CD4-positive, alpha-beta memory T cell (primary cell): ENCODE measurements at regions not wholly inside any gene's neighbourhood (a gene's known extent, or its start where the extent isn't known, plus 50 kb on each side); places are given as distances from the start of the nearest gene placed in this dataset.

ENCODE experiments used
- CTCF ChIA-PET: fragments of 350-600 bp; sonication (Branson Sonifier 250); formaldehyde crosslinking; loops from one replicate; lab custom pipeline; 2021; ENCODE audit warnings: inconsistent platforms; ENCODE audit not compliant: partially characterized antibody; lab: Charles Lee
- POLR2A ChIA-PET: fragments of 350-600 bp; sonication (Branson Sonifier 250); formaldehyde crosslinking; loops from one replicate; lab custom pipeline; 2021; ENCODE audit not compliant: partially characterized antibody; lab: Charles Lee
- DNase-seq, 5 donors: peaks; one replicate each; pipeline versions ENCODE4 v3.0.0 to v3.0.0-alpha.2; 2020 to 2022; ENCODE audit warnings: mixed read lengths in 1 of 5
- H3K27ac ChIP-seq: one replicate; pipeline ENCODE4 v1.7.0; 2013; ENCODE audit warnings: low read depth, low read length
- H3K27me3 ChIP-seq: 2 replicates; pipeline ENCODE4 v1.7.0; 2013; ENCODE audit warnings: mild to moderate bottlenecking, low read length, moderate library complexity; ENCODE audit not compliant: insufficient read depth
- H3K36me3 ChIP-seq: 2 replicates; pipeline ENCODE4 v1.7.0; 2013; ENCODE audit warnings: mild to moderate bottlenecking, low read length, moderate library complexity; ENCODE audit not compliant: insufficient read depth
- H3K4me1 ChIP-seq: 2 replicates; pipeline ENCODE4 v1.7.0; 2013; ENCODE audit warnings: mild to moderate bottlenecking, low read length, moderate library complexity; ENCODE audit not compliant: insufficient read depth
- H3K4me3 ChIP-seq, 2 donors: one replicate each; pipeline ENCODE4 v1.7.0; 2013; ENCODE audit warnings: low read length in 2 of 2, mild to moderate bottlenecking in 1 of 2
- H3K9me3 ChIP-seq, 2 donors: one replicate each; pipeline ENCODE4 v1.7.0; 2013; ENCODE audit warnings: low read length in 2 of 2, control low read depth in 1 of 2; ENCODE audit not compliant: control insufficient read depth in 1 of 2
- H3K27ac Mint-ChIP-seq, 7 donors: one replicate each; pipeline ENCODE4 v1.8.0; 2020 to 2021; ENCODE audit warnings: mixed read lengths in 7 of 7, mild to moderate bottlenecking in 6 of 7, inconsistent platforms in 3 of 7, moderate library complexity in 3 of 7
- H3K27me3 Mint-ChIP-seq, 2 donors: one replicate each; pipeline ENCODE4 v1.8.0; 2020 to 2021; ENCODE audit warnings: mixed read lengths in 2 of 2
- H3K36me3 Mint-ChIP-seq, 2 donors: one replicate each; pipeline ENCODE4 v1.8.0; 2020 to 2021; ENCODE audit warnings: mixed read lengths in 2 of 2, inconsistent platforms in 1 of 2, mild to moderate bottlenecking in 1 of 2
- H3K4me1 Mint-ChIP-seq, 4 donors: one replicate each; pipeline ENCODE4 v1.8.0; 2020 to 2021; ENCODE audit warnings: mixed read lengths in 4 of 4, mild to moderate bottlenecking in 1 of 4
- H3K4me3 Mint-ChIP-seq, 8 donors: one replicate each; pipeline ENCODE4 v1.8.0; 2020 to 2021; ENCODE audit warnings: mixed read lengths in 8 of 8, mild to moderate bottlenecking in 7 of 8, moderate library complexity in 6 of 8, inconsistent platforms in 3 of 8
- H3K9me3 Mint-ChIP-seq, 8 donors: one replicate each; pipeline ENCODE4 v1.8.0; 2020 to 2021; ENCODE audit warnings: mixed read lengths in 8 of 8, mild to moderate bottlenecking in 5 of 8, inconsistent platforms in 3 of 8, moderate library complexity in 1 of 8
- intact Hi-C: fragments of 100-400 bp; cut with micrococcal nuclease; formaldehyde crosslinking; loops from one replicate; pipeline ENCODE4 v1.15.1; 2023

- no peaks in the 10 kb centered on the region for H3K4me1 ChIP-seq
- DNase-seq = no peak
- H3K27me3 ChIP-seq = no peaks in the 10 kb centered on the region
- POLR2A ChIA-PET = no interaction called here
- Mint-ChIP-seq H3K4me1 (no peaks in the 10 kb centered on the region), H3K27me3 (peaks cover 0 to 2% of the 10 kb centered on the region in 2 donors), H3K27ac (no peak overlapping the region), H3K9me3 (peaks cover 0 to 1% (median 0%) of the 10 kb centered on the region in 8 donors), H3K4me3 (no peak overlapping the region), H3K36me3 (no peaks in the 10 kb centered on the region)
- H3K36me3 ChIP-seq = no peaks in the 10 kb centered on the region
- intact Hi-C loops = no loop called here
- no peak overlapping the region for H3K4me3 ChIP-seq
- H3K27ac ChIP-seq = no peak overlapping the region
- no peaks in the 10 kb centered on the region for H3K9me3 ChIP-seq
- CTCF ChIA-PET = interaction anchor here (0.6 kb wide), 1 partner anchor 67 kb away, joined by 3 read pairs; no protein-coding TSS in a partner anchor
These were observed 128.1 kb downstream of the FANCF start for GRCh38 chr11:22497474-22497873.

- no peaks in the 10 kb centered on the region for H3K27me3 ChIP-seq
These were observed 133.9 kb downstream of the FANCF start for GRCh38 chr11:22491555-22492225.

GRCh38 chr11:22479971-22480720 lies 142.0 kb downstream of the SLC17A6 start:
- Histone ChIP-seq H3K4me1 (no peaks in the 10 kb centered on the region), H3K27ac (no peak overlapping the region), H3K4me3 (no peak overlapping the region), H3K36me3 (no peaks in the 10 kb centered on the region), H3K27me3 (no peaks in the 10 kb centered on the region), H3K9me3 (no peaks in the 10 kb centered on the region)
- H3K36me3 Mint-ChIP-seq = no peaks in the 10 kb centered on the region
- no peak overlapping the region for H3K27ac Mint-ChIP-seq
- ChIA-PET POLR2A (no interaction called here), CTCF (no interaction called here)
- peaks cover 0 to 5% of the 10 kb centered on the region in 2 donors for H3K27me3 Mint-ChIP-seq
- DNase-seq = no peak
- intact Hi-C loops = no loop called here
- no peaks in the 10 kb centered on the region for H3K4me1 Mint-ChIP-seq
- no peak overlapping the region for H3K4me3 Mint-ChIP-seq
- peaks cover 0 to 3% (median 0%) of the 10 kb centered on the region in 8 donors for H3K9me3 Mint-ChIP-seq

More at GRCh38 chr11:22491555-22492225, 133.9 kb downstream of the FANCF start:
- no peak overlapping the region for H3K27ac Mint-ChIP-seq
- no peaks in the 10 kb centered on the region for H3K4me1 Mint-ChIP-seq
- no peak overlapping the region for H3K27ac ChIP-seq
- H3K36me3 Mint-ChIP-seq = no peaks in the 10 kb centered on the region
- no peak overlapping the region for H3K4me3 ChIP-seq
- no peaks in the 10 kb centered on the region for H3K9me3 ChIP-seq
- no peak overlapping the region for H3K4me3 Mint-ChIP-seq
- H3K4me1 ChIP-seq = no peaks in the 10 kb centered on the region
- POLR2A ChIA-PET = no interaction called here
- CTCF ChIA-PET = no interaction called here
- H3K27me3 Mint-ChIP-seq = peaks cover 0 to 3% of the 10 kb centered on the region in 2 donors
- intact Hi-C loops = no loop called here
- H3K9me3 Mint-ChIP-seq = peaks cover 0 to 4% (median 0%) of the 10 kb centered on the region in 8 donors
- H3K36me3 ChIP-seq = no peaks in the 10 kb centered on the region
- no peak for DNase-seq

- DNase-seq = no peak
- Mint-ChIP-seq H3K9me3 (peaks cover 0 to 3% (median 0%) of the 10 kb centered on the region in 8 donors), H3K27ac (no peak overlapping the region), H3K36me3 (no peaks in the 10 kb centered on the region), H3K4me3 (no peak overlapping the region), H3K4me1 (no peaks in the 10 kb centered on the region), H3K27me3 (peaks cover 0 to 5% of the 10 kb centered on the region in 2 donors)
- H3K4me3 ChIP-seq = no peak overlapping the region
- no peaks in the 10 kb centered on the region for H3K9me3 ChIP-seq
- no peaks in the 10 kb centered on the region for H3K36me3 ChIP-seq
- ChIA-PET CTCF (no interaction called here), POLR2A (no interaction called here)
- H3K27ac ChIP-seq = no peak overlapping the region
- no peaks in the 10 kb centered on the region for H3K27me3 ChIP-seq
- H3K4me1 ChIP-seq = no peaks in the 10 kb centered on the region
- intact Hi-C loops = no loop called here
These were observed 141.0 kb downstream of the SLC17A6 start for GRCh38 chr11:22479208-22479607.

GRCh38 chr11:22478169-22478568 lies 140.0 kb downstream of the SLC17A6 start:
- no peak overlapping the region for H3K27ac Mint-ChIP-seq
- no peaks in the 10 kb centered on the region for H3K4me1 Mint-ChIP-seq
- H3K9me3 Mint-ChIP-seq = peaks cover 0 to 3% (median 0%) of the 10 kb centered on the region in 8 donors
- H3K4me1 ChIP-seq = no peaks in the 10 kb centered on the region
- no peaks in the 10 kb centered on the region for H3K9me3 ChIP-seq
- intact Hi-C loops = no loop called here
- no peaks in the 10 kb centered on the region for H3K27me3 ChIP-seq
- H3K4me3 ChIP-seq = no peak overlapping the region
- ChIA-PET POLR2A (no interaction called here), CTCF (interaction anchor here (0.7 kb wide), 1 partner anchor 100 kb away, joined by 5 read pairs; no protein-coding TSS in a partner anchor)
- no peaks in the 10 kb centered on the region for H3K36me3 ChIP-seq
- H3K4me3 Mint-ChIP-seq = no peak overlapping the region
- peaks cover 0 to 5% of the 10 kb centered on the region in 2 donors for H3K27me3 Mint-ChIP-seq
- no peak for DNase-seq
- no peaks in the 10 kb centered on the region for H3K36me3 Mint-ChIP-seq
- no peak overlapping the region for H3K27ac ChIP-seq

- Histone ChIP-seq H3K27me3 (no peaks in the 10 kb centered on the region), H3K4me3 (no peak overlapping the region), H3K27ac (no peak overlapping the region), H3K4me1 (no peaks in the 10 kb centered on the region), H3K36me3 (no peaks in the 10 kb centered on the region), H3K9me3 (no peaks in the 10 kb centered on the region)
- Mint-ChIP-seq H3K9me3 (peaks cover 0 to 3% (median 0%) of the 10 kb centered on the region in 8 donors), H3K27ac (no peak overlapping the region), H3K36me3 (no peaks in the 10 kb centered on the region), H3K4me1 (no peaks in the 10 kb centered on the region), H3K4me3 (no peak overlapping the region), H3K27me3 (peaks cover 0 to 5% of the 10 kb centered on the region in 2 donors)
- intact Hi-C loops = no loop called here
- ChIA-PET CTCF (no interaction called here), POLR2A (no interaction called here)
- no peak for DNase-seq
These were observed 139.1 kb downstream of the SLC17A6 start for GRCh38 chr11:22477312-22477711.

GRCh38 chr11:22476589-22476988 lies 138.4 kb downstream of the SLC17A6 start:
- intact Hi-C loops = no loop called here
- ChIA-PET CTCF (no interaction called here), POLR2A (no interaction called here)
- Histone ChIP-seq H3K36me3 (no peaks in the 10 kb centered on the region), H3K4me1 (no peaks in the 10 kb centered on the region), H3K27me3 (no peaks in the 10 kb centered on the region), H3K27ac (no peak overlapping the region), H3K9me3 (no peaks in the 10 kb centered on the region), H3K4me3 (no peak overlapping the region)
- H3K4me1 Mint-ChIP-seq = no peaks in the 10 kb centered on the region
- no peak overlapping the region for H3K4me3 Mint-ChIP-seq
- H3K36me3 Mint-ChIP-seq = no peaks in the 10 kb centered on the region
- peaks cover 0 to 3% (median 0%) of the 10 kb centered on the region in 8 donors for H3K9me3 Mint-ChIP-seq
- H3K27me3 Mint-ChIP-seq = peaks cover 0 to 5% of the 10 kb centered on the region in 2 donors
- DNase-seq = no peak
- no peak overlapping the region for H3K27ac Mint-ChIP-seq
